Peyer's patch (tissue), 4 donors: ENCODE measurements at regions not wholly inside any gene's neighbourhood (a gene's known extent, or its start where the extent isn't known, plus 50 kb on each side); places are given as distances from the start of the nearest gene placed in this dataset.

Source experiments
- CTCF ChIP-seq, 6 experiments: fragments of 450-650 bp in 4 of 6; fragments of 200-600 bp in 2 of 6; sonication (generic) in 1 of 6; IDR thresholded peaks; one replicate each; pipeline ENCODE4 v1.5.1; 2017 to 2019; ENCODE audit warnings: antibody characterized with exemption in 6 of 6, mild to moderate bottlenecking in 3 of 6, moderate library complexity in 1 of 6
- POLR2A ChIP-seq, 2 donors: fragments of 450-650 bp; IDR thresholded peaks; one replicate each; pipeline ENCODE4 v1.5.1; 2017; ENCODE audit warnings: antibody characterized with exemption in 2 of 2, mild to moderate bottlenecking in 2 of 2, moderate library complexity in 2 of 2

- TF ChIP-seq POLR2A (IDR thresholded peaks at IDR 0.05), result no peak
- TF ChIP-seq CTCF (IDR thresholded peaks at IDR 0.05), result no peak
These were observed 55.4 kb upstream of the RNU6-1 start for GRCh38 chr15:67895237-67895636.
